ENCODE measurements at regions not wholly inside any gene's neighbourhood (a gene's known extent, or its start where the extent isn't known, plus 50 kb on each side); places are given as distances from the start of the nearest gene placed in this dataset.
A peak's percentile ranks its signal among the peaks of the same experiment; 100 is the strongest.

DNA sequence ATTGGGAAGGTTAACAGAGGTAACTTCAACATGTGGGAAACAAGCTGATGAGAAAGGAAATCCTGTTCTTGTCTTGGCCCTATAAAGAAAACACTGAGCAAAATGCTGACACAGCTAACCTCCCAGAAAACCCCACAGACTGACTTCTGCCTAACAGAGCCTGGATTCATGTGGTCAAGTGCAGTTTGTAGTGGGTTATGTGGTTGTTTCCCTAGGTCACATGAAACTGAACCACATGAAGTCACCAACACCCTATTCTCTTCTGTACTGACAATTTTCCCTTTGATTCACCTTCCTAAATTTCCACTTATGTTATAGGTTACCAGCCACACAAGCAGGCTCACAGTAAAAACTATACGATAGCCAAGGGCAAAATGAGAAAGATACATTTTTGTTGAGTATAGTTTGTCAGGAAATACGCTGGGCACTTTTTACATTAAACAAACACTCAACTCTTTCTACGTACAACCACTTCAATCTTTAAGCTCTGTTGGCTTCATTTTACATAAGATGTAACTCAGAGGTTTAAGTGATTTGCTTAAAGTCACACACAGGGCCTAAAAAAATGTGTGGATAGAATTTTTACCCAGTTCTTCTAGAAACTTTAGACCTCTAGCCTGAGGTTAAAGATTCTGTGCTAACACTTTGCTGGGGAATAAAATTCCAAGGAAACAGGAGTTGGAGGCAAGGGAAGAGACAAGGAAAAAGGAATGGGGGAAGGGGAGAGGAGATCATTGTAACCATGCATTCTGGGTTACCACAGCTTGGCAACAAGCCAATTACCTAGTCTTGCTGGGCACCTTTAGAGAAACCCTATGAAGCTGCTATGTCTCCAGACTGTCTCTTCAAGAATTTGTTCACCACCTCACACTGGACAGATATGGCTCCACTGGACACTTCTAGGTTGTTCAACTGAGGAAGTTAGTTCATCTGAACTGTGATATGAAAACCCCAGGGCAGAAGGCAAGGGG is 601.6 kb upstream of the USP24 start:
- no peak overlapping the region for H3K4me3 ChIP-seq (ENCODE audit: low read depth, poor library complexity, severe bottlenecking)
- no peak for TF ChIP-seq POLR2A (IDR thresholded peaks at IDR 0.05)
- TF ChIP-seq, protein P1, sequence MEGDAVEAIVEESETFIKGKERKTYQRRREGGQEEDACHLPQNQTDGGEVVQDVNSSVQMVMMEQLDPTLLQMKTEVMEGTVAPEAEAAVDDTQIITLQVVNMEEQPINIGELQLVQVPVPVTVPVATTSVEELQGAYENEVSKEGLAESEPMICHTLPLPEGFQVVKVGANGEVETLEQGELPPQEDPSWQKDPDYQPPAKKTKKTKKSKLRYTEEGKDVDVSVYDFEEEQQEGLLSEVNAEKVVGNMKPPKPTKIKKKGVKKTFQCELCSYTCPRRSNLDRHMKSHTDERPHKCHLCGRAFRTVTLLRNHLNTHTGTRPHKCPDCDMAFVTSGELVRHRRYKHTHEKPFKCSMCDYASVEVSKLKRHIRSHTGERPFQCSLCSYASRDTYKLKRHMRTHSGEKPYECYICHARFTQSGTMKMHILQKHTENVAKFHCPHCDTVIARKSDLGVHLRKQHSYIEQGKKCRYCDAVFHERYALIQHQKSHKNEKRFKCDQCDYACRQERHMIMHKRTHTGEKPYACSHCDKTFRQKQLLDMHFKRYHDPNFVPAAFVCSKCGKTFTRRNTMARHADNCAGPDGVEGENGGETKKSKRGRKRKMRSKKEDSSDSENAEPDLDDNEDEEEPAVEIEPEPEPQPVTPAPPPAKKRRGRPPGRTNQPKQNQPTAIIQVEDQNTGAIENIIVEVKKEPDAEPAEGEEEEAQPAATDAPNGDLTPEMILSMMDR (IDR thresholded peaks at IDR 0.05): no peak
- 80 to 85% methylated on average over 3 of the region's 3 CpGs for WGBS, 2 donors
- intact Hi-C loops (cut with DNase I; ENCODE audit: low total_unique reads): no loop called here
- DNase-seq (ENCODE audit: low spot score in 2 of 2): no peak

DNA sequence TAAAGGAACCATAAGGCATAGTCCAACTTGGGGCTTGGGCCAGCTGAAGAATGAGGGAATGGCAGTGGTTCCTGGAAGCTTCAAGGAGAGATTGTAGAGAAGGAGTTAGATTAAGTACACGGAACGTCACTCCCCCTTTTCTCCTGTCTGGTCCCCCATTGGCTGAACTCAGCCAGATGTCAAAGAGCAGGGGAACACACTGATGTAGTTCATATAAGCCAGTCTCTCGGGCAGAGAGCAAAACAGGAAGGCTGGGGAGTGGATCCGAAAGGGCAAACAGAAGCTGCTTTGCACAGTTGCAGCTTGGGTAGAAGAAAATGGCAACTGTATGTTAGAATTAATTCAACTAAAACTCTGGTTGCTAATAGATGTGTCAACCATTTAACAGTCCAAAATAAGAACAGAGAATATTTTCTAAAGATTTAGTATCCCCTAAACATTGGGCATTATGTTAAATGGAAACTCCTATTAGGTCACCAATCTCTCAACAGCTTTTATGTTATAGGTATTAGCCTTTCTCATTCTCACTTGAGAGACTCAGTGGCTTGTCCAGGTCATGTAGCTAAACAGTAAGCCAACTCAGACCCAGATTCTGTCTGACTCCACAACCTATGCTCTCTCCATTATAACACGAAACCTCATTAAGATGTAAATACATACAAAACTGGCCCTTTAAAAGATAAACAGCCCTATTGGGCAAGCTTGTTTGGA is 600.7 kb upstream of the USP24 start:
- no peak for TF ChIP-seq POLR2A (IDR thresholded peaks at IDR 0.05)
- TF ChIP-seq, protein P1 (IDR thresholded peaks at IDR 0.05): no peak
- WGBS, 2 donors: 83 to 88% methylated on average over 5 of the region's 5 CpGs
- no peak for DNase-seq (ENCODE audit: low spot score in 2 of 2)
- intact Hi-C loops (cut with DNase I; ENCODE audit: low total_unique reads): no loop called here
- H3K4me3 ChIP-seq (ENCODE audit: low read depth, poor library complexity, severe bottlenecking): no peak overlapping the region

DNA sequence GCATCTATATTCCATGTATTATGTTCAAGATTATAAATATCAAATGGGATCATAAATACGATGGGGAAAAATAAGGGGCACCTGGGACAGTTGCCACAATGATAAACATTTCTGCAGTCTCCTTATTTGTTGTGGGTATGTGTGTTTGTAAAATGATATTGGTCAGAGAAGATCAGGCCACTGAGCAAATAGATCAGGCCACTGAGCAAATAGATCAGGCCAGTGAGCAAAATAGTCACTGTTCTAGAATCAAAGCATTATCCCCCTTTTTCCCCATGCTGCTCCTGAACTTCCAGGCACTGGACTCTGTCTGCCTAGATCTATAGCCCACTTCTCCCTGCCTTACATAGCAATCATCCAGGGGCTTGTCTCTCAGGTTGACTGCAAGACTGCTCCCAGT is 599.8 kb upstream of the USP24 start:
- TF ChIP-seq POLR2A (IDR thresholded peaks at IDR 0.05): no peak
- TF ChIP-seq, protein P1 (IDR thresholded peaks at IDR 0.05): no peak
- intact Hi-C loops (cut with DNase I; ENCODE audit: low total_unique reads): no loop called here
- DNase-seq (ENCODE audit: low spot score in 2 of 2): no peak
- H3K4me3 ChIP-seq (ENCODE audit: low read depth, poor library complexity, severe bottlenecking): no peak overlapping the region
- 94 to 97% methylated on average over 1 of the region's 1 CpG for WGBS, 2 donors

DNA sequence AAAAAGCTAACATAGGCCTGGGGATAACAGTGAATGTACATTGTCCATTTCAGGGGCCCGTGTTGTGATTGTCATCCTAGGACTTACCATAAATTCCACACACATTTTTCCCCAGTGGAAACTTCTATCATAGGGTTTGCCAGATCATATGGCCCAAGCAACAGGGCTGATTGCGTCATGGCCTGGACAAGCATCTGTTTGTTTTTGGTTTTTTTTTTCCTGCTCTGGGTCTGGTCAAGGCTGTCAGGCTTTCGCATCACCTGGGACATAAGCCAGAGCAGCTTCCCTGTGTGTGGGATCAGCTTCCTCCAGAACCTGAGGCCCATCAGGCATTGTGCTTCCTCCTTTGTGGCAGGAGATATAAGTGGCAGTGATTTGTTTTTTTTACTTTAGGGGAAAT is 598.5 kb upstream of the USP24 start:
- WGBS, 2 donors: 75 to 79% methylated on average over 3 of the region's 3 CpGs
- peak; percentile 63 to 89 for DNase-seq (ENCODE audit: low spot score in 2 of 2)
- no peak overlapping the region for H3K4me3 ChIP-seq (ENCODE audit: low read depth, poor library complexity, severe bottlenecking)
- intact Hi-C loops (cut with DNase I; ENCODE audit: low total_unique reads): no loop called here
- no peak for TF ChIP-seq POLR2A (IDR thresholded peaks at IDR 0.05)
- TF ChIP-seq, protein P1 (IDR thresholded peaks at IDR 0.05): no peak

DNA sequence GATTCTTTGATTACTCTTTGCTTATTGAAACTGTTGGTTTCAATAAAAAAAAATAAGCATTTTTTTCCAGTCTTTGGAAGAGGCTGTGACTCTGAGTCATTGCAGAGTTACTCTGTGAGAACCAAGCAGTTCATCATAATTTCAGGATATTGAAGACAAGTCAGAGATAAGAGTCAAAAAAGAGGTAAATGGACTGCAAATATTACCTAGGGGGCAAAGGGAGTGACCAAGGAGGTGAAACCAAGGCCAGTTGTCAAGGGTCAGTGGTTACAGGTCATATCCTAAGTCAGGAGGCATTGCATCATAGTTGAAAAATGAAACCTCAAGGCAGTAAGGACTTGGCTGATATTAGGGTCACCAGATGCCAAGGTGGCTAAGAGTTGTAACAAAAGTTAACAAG is 597.1 kb upstream of the USP24 start:
- TF ChIP-seq POLR2A (IDR thresholded peaks at IDR 0.05): no peak
- TF ChIP-seq, protein P1 (IDR thresholded peaks at IDR 0.05): no peak
- no peak for DNase-seq (ENCODE audit: low spot score in 2 of 2)
- H3K4me3 ChIP-seq (ENCODE audit: low read depth, poor library complexity, severe bottlenecking): no peak overlapping the region
- intact Hi-C loops (cut with DNase I; ENCODE audit: low total_unique reads): no loop called here

Measured in lower leg skin (tissue), 4 donors.